ENCODE measurements at regions not wholly inside any gene's neighbourhood (a gene's known extent, or its start where the extent isn't known, plus 50 kb on each side); places are given as distances from the start of the nearest gene placed in this dataset.
"Not testable (repeated sequence)": the region's sequence is repeated elsewhere in the genome, so short reads cannot be mapped to it uniquely, and the experiment has no call there.

- DNase-seq (ENCODE audit: low read depth), result no peak
These were observed 637.1 kb downstream of the GATA3 start for GRCh38 chr10:8691498-8692017.

- not testable (repeated sequence) for DNase-seq (ENCODE audit: low read depth)
These were observed 639.1 kb downstream of the GATA3 start for GRCh38 chr10:8693635-8694034.

GRCh38 chr10:8696746-8697145, 642.3 kb downstream of the GATA3 start:
- DNase-seq (ENCODE audit: low read depth), result no peak

- no peak for DNase-seq (ENCODE audit: low read depth)
These were observed 646.2 kb downstream of the GATA3 start for GRCh38 chr10:8700689-8701088.

GRCh38 chr10:8702181-8702580, 647.7 kb downstream of the GATA3 start:
- no peak for DNase-seq (ENCODE audit: low read depth)

- no peak for DNase-seq (ENCODE audit: low read depth)
These were observed 650.9 kb downstream of the GATA3 start for GRCh38 chr10:8705415-8705814.

GRCh38 chr10:8712656-8713055, 658.2 kb downstream of the GATA3 start:
- no peak for DNase-seq (ENCODE audit: low read depth)

GRCh38 chr10:8719971-8720370, 665.5 kb downstream of the GATA3 start:
- no peak for DNase-seq (ENCODE audit: low read depth)

GRCh38 chr10:8721650-8722049, 667.2 kb downstream of the GATA3 start:
- no peak for DNase-seq (ENCODE audit: low read depth)

GRCh38 chr10:8722835-8723234, 668.3 kb downstream of the GATA3 start:
- DNase-seq (ENCODE audit: low read depth), result no peak

- no peak for DNase-seq (ENCODE audit: low read depth)
These were observed 670.9 kb downstream of the GATA3 start for GRCh38 chr10:8725343-8725742.

- DNase-seq (ENCODE audit: low read depth), result no peak
These were observed 671.7 kb downstream of the GATA3 start for GRCh38 chr10:8726084-8726778.

GRCh38 chr10:8726779-8727084, 672.2 kb downstream of the GATA3 start:
- no peak for DNase-seq (ENCODE audit: low read depth)

GRCh38 chr10:8731121-8732095, 676.9 kb downstream of the GATA3 start:
- no peak for DNase-seq (ENCODE audit: low read depth)

GRCh38 chr10:8738987-8739386, 684.5 kb downstream of the GATA3 start:
- no peak for DNase-seq (ENCODE audit: low read depth)

GRCh38 chr10:8752146-8752843, 697.8 kb downstream of the GATA3 start:
- no peak for DNase-seq (ENCODE audit: low read depth)

- no peak for DNase-seq (ENCODE audit: low read depth)
These were observed 703.5 kb downstream of the GATA3 start for GRCh38 chr10:8758029-8758428.

GRCh38 chr10:8766899-8767298, 712.4 kb downstream of the GATA3 start:
- DNase-seq (ENCODE audit: low read depth), result no peak

- DNase-seq (ENCODE audit: low read depth), result no peak
These were observed 713.1 kb downstream of the GATA3 start for GRCh38 chr10:8767591-8767990.

GRCh38 chr10:8768341-8768740, 713.9 kb downstream of the GATA3 start:
- DNase-seq (ENCODE audit: low read depth), result no peak

GRCh38 chr10:8768852-8769251, 714.4 kb downstream of the GATA3 start:
- DNase-seq (ENCODE audit: low read depth), result no peak

GRCh38 chr10:8776926-8777622, 722.6 kb downstream of the GATA3 start:
- DNase-seq (ENCODE audit: low read depth), result no peak
